DMS153 (cell line): ENCODE measurements at regions not wholly inside any gene's neighbourhood (a gene's known extent, or its start where the extent isn't known, plus 50 kb on each side); places are given as distances from the start of the nearest gene placed in this dataset.

Experiments
- DNase-seq: peaks from one replicate; lab custom pipeline; 2025; lab: John Stamatoyannopoulos, UW

GRCh38 chr20:6693178-6693807, 74.2 kb upstream of the BMP2 start:
- DNase-seq, result no peak

GRCh38 chr20:6692566-6693173, 74.8 kb upstream of the BMP2 start:
- DNase-seq, result peak; percentile 19

GRCh38 chr20:6691516-6691915, 76.0 kb upstream of the BMP2 start:
- no peak for DNase-seq

GRCh38 chr20:6689339-6689973, 78.0 kb upstream of the BMP2 start:
- DNase-seq, result no peak

- no peak for DNase-seq
Measured at GRCh38 chr20:6686171-6686570, 81.3 kb upstream of the BMP2 start.

GRCh38 chr20:6685626-6686025, 81.9 kb upstream of the BMP2 start:
- no peak for DNase-seq

GRCh38 chr20:6685181-6685582, 82.3 kb upstream of the BMP2 start:
- DNase-seq, result no peak

GRCh38 chr20:6683021-6683977, 84.2 kb upstream of the BMP2 start:
- no peak for DNase-seq

GRCh38 chr20:6680854-6681253, 86.6 kb upstream of the BMP2 start:
- DNase-seq, result no peak

- DNase-seq, result no peak
Measured at GRCh38 chr20:6680441-6680840, 87.0 kb upstream of the BMP2 start.

GRCh38 chr20:6679086-6679485, 88.4 kb upstream of the BMP2 start:
- DNase-seq, result no peak

GRCh38 chr20:6678101-6678500, 89.4 kb upstream of the BMP2 start:
- no peak for DNase-seq

- DNase-seq, result no peak
Measured at GRCh38 chr20:6674831-6675230, 92.7 kb upstream of the BMP2 start.

GRCh38 chr20:6673071-6673470, 94.4 kb upstream of the BMP2 start:
- no peak for DNase-seq

GRCh38 chr20:6671829-6672228, 95.7 kb upstream of the BMP2 start:
- DNase-seq, result no peak

GRCh38 chr20:6668546-6668945, 98.9 kb upstream of the BMP2 start:
- no peak for DNase-seq

- no peak for DNase-seq
Measured at GRCh38 chr20:6665621-6666355, 101.7 kb upstream of the BMP2 start.

- no peak for DNase-seq
Measured at GRCh38 chr20:6665161-6665560, 102.3 kb upstream of the BMP2 start.

GRCh38 chr20:6664574-6664973, 102.9 kb upstream of the BMP2 start:
- DNase-seq, result no peak

- DNase-seq, result no peak
Measured at GRCh38 chr20:6663751-6664388, 103.6 kb upstream of the BMP2 start.

GRCh38 chr20:6663104-6663503, 104.4 kb upstream of the BMP2 start:
- no peak for DNase-seq
